ENCODE measurements at regions not wholly inside any gene's neighbourhood (a gene's known extent, or its start where the extent isn't known, plus 50 kb on each side); places are given as distances from the start of the nearest gene placed in this dataset.
"Not testable (repeated sequence)": the region's sequence is repeated elsewhere in the genome, so short reads cannot be mapped to it uniquely, and the experiment has no call there.

- H3K4me3 ChIP-seq (replicated peaks; ENCODE audit: low read depth, low read length): no peak overlapping the region
- TF ChIP-seq CTCF (IDR thresholded peaks at IDR 0.05; ENCODE audit: low read depth, low read length, missing control alignments): no peak
- DNase-seq (ENCODE audit: extremely low read depth, low read depth): no peak
Observed at GRCh38 chr20:43383026-43383795, 74.5 kb upstream of the SRSF6 start.

- H3K4me3 ChIP-seq (replicated peaks; ENCODE audit: low read depth, low read length); DNase-seq (ENCODE audit: extremely low read depth, low read depth): not testable (repeated sequence)
Observed at GRCh38 chr20:43382135-43382534, 75.6 kb upstream of the SRSF6 start.

- H3K4me3 ChIP-seq (replicated peaks; ENCODE audit: low read depth, low read length); DNase-seq (ENCODE audit: extremely low read depth, low read depth): not testable (repeated sequence)
Observed at GRCh38 chr20:43381533-43381932, 76.2 kb upstream of the SRSF6 start.

- peak; percentile 41 for DNase-seq (ENCODE audit: extremely low read depth, low read depth)
- H3K4me3 ChIP-seq (replicated peaks; ENCODE audit: low read depth, low read length): no peak overlapping the region
- TF ChIP-seq CTCF (IDR thresholded peaks at IDR 0.05; ENCODE audit: low read depth, low read length, missing control alignments): no peak
Observed at GRCh38 chr20:43379239-43379917, 78.3 kb upstream of the SRSF6 start.

- H3K4me3 ChIP-seq (replicated peaks; ENCODE audit: low read depth, low read length): no peak overlapping the region
- no peak for DNase-seq (ENCODE audit: extremely low read depth, low read depth)
- TF ChIP-seq CTCF (IDR thresholded peaks at IDR 0.05; ENCODE audit: low read depth, low read length, missing control alignments): no peak
Observed at GRCh38 chr20:43376831-43377230, 80.9 kb upstream of the SRSF6 start.

- no peak overlapping the region for H3K4me3 ChIP-seq (replicated peaks; ENCODE audit: low read depth, low read length)
- TF ChIP-seq CTCF (IDR thresholded peaks at IDR 0.05; ENCODE audit: low read depth, low read length, missing control alignments): no peak
- DNase-seq (ENCODE audit: extremely low read depth, low read depth): no peak
Observed at GRCh38 chr20:43375591-43375990, 82.1 kb upstream of the SRSF6 start.

GRCh38 chr20:43372051-43372450 is 85.6 kb upstream of the SRSF6 start:
- no peak for TF ChIP-seq CTCF (IDR thresholded peaks at IDR 0.05; ENCODE audit: low read depth, low read length, missing control alignments)
- no peak for DNase-seq (ENCODE audit: extremely low read depth, low read depth)
- no peak overlapping the region for H3K4me3 ChIP-seq (replicated peaks; ENCODE audit: low read depth, low read length)

GRCh38 chr20:43365691-43366090 is 92.0 kb upstream of the SRSF6 start:
- DNase-seq (ENCODE audit: extremely low read depth, low read depth): no peak
- H3K4me3 ChIP-seq (replicated peaks; ENCODE audit: low read depth, low read length): no peak overlapping the region
- TF ChIP-seq CTCF (IDR thresholded peaks at IDR 0.05; ENCODE audit: low read depth, low read length, missing control alignments): no peak
